Activated CD4-positive, alpha-beta T cell treated with anti-CD3 and anti-CD28 coated beads for 24 hours (primary cell): ENCODE measurements at regions not wholly inside any gene's neighbourhood (a gene's known extent, or its start where the extent isn't known, plus 50 kb on each side); places are given as distances from the start of the nearest gene placed in this dataset.

Experiments
- DNase-seq, 2 donors: peaks; one replicate each; pipeline ENCODE4 v3.0.0-alpha.2; 2020; ENCODE audit warnings: low read depth in 2 of 2

DNA sequence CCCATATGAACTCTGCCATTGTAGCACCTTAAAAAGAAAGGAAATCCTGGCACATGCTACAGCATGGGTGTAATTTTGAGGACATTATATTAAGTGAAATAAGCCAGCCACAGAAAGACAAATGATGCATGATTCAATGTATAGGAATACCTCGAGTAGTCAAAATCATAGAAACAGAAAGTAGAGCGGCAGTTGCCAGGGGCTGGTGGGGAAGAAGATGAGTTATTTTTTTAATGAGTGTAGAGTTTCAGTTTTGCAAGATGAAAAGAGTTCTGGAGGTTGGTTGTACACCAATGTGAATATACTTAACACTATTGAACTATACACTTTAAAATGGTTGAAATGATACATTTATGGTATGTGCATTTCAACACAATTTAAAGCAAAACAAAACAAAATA is 133.0 kb downstream of the ZDHHC21 start:
- peak in 1 of 2 donors; percentile 6 for DNase-seq

DNA sequence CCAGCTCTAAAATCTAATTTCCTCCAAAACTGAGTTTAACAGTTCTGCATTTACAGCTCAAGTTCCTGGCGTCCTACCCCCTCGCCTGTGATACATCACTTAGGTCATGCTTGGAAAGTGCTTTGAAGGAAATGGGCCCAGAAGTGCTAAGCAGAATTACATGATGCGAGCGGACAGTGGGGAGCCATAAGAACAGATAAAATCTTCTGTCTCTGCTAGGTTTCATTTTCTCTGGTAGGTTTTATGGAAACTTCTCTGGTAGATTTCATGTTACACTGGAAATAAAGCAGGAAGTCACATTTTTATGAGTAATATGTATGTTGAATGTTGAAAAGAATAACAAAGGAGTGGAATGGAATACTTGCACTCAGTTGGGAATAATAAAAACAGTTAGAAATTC is 138.3 kb downstream of the ZDHHC21 start:
- DNase-seq, result no peak

DNA sequence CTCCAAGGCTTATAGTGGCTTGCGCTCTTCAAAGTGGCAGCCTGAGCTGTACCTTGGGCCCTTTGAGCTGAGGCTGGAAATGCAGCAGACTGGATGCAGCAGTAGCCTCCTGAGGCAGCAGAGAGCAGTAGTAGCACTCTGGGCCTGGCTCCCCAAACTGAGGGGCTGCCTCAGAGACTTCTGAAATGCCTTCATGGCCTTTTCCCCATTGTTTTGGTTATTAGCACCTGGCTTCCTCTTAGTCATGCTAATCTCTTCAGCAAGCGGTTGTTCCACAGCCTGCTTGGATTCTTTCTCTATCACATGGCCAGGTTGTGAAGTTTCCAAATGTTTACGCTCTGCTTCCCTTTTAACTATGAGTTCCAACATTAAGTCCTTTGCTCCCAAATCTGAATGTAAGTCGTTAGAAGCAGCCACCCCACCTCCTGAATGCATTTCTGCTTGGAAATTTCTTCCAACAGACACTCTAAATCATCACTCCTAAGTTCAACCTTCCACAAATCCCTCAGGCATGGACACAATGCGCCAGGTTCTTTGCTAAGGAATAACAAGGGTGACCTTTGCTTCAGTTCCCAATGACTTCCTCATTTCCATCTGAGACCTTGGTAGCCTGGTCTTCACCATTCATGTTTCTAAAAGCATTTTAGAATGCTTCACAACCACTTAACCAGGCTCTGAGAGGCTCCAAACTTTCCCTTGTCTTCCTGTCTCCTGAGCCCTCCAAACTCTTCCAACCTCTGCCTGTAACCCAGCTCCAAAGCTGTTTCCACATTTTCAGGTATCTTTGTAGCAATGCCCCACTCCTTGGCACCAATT is 145.8 kb downstream of the ZDHHC21 start:
- DNase-seq, result no peak

DNA sequence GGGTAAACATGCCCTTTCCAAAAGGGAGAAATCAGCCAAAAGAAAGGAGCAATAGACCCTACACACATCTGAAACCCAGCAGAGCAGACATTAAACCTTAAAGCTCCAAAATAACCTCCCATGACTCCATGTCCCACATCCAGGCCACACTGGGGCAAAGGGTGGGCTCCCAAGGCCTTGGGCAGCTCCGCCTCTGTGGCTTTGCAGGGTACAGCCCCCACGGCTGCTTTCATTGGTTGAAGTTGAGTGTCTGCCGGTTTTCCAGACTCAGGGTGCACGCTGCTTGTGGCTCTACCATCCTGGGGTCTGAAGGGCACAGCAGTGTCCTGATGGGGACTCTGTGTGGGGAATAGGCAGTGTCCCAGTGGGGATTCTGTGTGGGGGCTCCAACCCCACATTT is 146.5 kb downstream of the ZDHHC21 start:
- DNase-seq, result no peak

DNA sequence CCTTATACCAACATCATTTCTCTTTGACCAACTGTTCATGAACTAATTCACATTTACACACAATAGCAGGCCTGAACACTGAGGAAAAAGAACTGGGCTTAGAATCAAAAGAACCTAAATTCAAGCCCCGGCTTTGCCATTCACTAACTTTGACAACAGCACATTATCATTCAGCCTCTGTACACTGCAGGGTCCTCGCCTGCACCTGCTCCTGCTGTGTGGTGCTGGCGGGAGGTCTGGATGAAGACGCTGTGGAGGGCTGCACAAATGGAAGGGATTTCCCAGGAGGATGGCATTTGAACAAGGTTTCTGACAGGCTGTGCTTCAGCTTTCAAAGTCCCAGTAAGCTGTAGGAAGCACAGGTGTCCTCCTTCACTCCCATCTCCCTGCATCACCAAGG is 151.2 kb downstream of the ZDHHC21 start:
- no peak for DNase-seq

DNA sequence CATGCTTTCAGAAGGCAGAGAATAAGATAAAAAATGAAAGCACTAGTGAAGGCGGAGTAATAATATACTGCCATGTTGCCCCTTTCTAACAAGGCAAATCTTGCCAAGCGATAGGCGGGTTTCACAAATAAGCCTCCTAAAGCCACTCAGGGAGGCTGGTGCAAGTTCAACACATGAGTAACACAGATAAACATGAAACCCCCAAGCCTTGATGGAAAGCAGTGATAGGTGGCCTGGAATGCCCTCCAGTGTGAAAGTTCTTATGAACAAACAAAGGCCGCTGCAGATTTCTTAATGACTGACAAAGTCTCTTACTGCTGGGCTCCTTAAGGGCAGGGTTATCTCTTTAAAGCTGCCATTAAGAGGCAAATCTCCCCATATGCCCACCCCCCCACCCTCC is 154.7 kb downstream of the ZDHHC21 start:
- DNase-seq, result no peak

DNA sequence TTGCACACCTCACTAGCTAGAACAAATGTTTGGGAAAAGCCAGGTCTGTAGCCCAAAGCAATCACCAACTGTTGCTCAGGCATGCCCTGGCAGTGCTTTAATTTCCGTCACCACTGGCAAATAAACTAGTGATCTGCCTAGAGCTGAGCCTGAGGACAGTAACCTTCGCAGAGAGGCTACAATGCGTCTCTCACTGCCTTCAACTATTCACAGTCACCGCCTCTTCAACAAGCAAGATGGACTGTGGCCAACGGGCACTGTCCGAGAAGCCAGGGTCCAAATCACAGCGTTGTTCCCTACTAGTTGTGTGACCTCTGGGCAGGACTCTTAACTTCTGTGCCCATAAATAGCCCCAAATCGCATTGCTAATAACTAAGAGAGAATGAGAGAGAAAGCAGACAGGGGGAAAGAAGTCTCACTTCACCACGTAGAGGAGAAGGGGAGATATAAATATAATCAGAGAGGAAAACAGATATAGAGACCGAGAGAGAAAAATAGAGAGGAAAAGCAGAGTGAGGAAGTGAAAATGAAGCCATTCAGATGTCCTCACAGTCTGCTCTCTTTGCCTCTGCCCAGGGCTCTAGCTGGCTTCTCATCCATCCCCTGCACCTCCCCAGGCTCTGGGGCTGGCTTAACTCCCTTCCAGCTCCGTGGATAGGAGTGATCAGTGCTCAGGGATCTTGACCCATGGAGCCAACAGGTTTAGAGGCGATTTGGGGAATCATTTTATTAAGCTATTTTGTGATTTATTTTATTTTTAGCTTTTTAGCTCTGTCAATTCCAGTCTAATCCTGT is 157.9 kb downstream of the ZDHHC21 start:
- no peak for DNase-seq

DNA sequence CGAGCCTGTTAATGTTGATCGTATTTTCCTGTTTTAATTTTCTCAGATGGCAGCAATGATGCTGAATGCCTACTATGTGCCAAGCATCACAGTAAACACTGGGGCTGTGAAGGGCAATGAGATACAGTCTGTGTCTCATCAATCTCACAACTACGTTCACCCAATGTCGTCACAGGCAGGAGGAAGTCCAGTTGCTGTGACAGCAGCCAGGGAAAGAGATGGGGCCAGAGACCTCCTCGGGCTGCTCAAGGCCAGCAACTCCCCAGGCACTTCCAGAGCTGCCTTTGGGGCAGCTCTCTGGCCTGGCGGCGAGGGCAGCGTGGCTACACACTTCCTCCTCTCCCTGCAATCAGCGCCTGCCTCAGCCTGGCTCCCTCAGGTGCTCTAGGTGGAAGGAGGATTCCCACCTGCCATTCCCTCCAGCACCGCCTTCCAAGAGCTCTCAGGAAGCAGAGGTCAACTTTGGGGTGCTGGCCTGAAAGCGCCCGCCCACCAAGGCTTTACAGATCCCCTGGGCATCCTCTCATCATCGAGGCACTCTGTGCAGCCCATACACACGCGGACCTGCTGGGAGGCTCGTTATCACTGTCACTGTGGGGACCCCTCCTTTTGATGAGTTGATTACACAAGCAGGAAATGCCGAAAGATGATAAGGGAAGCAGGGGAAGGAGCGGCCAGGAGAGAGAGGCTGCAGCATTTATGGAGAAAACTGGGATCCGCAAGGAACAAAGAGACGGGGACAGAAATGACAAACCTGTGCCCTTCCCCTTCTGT is 159.2 kb downstream of the ZDHHC21 start:
- DNase-seq, result no peak

DNA sequence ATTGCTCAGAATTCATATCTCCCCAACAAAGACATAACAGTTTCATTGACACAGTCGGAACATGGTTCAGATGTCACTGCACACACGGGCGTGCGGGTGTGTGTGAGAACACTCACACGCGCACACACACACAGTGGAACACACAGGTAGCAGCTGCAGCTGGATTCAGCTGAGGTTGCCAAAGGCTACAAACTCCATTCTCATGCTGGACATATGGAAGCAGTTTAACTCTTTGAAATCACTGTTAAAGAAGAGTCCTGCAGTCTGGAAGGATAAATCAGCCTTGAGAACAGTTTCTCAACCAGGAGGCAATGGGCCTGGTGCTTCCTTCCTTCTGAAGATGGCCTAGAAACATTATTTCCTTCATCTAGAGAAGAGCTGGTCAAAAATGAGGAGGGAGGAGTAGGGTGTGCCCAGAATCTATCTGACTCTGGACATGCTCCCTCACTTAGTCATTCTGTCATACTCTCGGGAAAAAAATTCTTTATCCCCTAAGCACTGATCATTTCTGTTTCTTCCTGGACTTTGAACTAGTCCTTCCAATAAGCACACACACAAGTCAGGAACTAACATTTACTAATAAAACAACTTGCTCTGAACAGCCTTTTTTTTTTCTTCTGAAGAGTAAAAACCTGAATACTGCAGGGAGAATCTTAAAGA is 160.6 kb downstream of the ZDHHC21 start:
- DNase-seq, result no peak

DNA sequence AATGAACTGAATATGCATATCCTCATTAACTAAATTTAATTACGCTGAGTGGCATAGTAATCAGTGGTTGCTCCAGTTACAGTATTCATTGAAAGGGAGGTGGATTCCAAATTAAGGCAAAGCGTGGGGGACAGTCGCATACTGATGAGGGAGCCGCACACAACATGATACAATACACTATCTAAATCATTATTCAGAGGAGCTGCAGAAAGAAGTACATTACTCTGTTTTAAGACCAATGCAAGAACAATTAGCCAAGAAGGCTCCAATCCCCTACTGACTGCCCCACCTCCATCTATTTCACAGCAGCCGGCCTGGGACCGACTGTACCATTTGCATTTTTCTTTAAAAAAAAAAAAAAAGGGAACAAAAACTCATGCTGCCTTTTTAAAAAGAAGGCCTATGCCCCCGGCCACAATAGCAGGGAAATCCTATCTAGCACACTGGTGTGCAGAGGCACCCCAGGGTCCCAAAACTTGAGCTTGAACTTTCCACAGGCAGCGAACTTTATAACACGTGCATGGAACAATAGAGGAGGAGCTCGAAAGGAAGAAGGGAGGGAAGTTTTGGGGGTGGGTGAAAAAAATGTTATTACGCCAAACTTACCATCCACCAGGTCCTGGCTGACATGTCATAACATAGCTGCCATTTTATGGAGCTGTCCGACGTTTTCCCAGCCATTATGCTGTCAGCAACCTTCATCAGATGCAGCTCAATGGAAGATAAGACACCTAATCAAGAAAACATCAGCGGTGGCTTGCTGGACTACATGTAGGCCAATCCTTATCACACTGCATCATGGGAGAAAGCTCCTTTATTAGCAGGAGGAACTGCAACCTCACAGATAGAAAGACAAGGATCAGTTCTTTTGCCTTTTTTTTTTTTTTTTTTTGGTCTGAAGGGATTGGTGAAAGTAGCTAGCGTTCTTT is 161.6 kb downstream of the ZDHHC21 start:
- no peak for DNase-seq

DNA sequence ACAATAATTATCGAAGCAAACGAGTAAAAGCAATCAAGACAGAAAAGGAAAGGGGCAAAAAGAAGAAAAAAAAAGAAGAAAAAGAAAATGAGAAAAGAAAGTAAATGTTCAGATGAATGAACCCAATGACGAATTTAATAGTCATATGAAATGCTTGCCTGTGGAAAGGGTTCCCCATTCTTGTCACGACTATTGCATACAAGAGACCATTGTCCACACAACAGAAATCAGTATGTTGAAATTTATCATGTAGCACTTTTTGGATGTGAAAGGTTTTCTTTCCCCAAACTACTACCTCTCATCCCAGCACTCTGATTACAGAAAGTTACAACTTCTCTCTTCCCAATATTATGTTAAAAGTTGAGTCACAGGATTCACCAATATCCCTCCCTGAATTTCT is 162.4 kb downstream of the ZDHHC21 start:
- DNase-seq, result no peak

DNA sequence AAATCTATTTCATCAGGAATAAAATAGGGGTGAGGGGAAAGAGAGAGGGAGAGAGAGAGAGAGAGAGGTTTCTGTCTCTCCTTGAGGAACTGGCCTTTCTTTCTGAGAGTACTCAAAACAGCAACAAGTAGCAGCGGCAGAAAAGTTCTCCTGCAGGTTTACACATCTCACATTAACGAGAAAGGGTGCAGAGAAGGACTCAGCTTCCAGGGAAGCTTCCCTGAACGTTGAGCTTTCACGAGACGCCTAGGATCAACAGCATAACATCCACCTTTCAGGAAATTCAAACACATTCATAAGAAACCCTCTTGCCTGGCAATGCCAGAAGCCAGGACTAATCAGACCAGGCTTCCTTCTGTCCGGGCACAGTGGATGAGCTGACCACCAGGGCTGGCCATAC is 162.9 kb downstream of the ZDHHC21 start:
- no peak for DNase-seq

DNA sequence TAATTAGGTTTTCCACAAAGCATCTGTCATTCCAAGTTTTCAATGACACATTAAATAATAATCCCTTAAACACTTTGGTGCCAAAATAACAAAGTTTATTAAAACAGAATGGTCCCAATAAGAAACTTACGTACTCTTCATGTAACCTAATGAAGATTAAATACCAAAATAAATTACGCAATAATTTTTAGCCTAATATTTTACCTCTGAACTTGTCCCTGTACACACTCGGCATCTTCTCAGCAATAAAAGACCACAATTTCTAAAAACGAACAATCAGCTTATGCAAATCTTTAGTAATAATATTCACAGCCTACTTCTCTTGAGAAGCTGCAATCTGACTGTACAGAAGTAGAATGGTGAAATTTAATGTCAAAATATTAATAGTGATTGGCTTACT is 163.6 kb downstream of the ZDHHC21 start:
- DNase-seq, result no peak

DNA sequence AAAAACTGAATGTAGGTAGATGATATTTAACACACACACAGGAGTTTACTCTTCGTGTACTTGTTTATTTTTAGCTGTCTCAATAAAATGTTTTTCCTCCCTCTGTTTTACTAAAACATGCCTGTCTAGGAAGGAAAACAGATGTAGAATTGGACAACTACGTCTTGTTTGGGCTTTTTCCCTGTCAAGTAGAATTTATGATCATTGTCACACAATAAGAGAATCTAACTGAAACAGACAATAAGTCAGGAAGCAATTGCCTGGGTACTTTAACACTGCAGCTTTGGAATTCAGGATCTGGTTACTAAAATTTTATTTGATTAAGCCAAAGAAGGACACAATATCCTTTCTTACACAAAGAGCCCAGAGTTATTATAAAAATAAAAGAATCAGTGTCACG is 164.2 kb downstream of the ZDHHC21 start:
- no peak for DNase-seq

DNA sequence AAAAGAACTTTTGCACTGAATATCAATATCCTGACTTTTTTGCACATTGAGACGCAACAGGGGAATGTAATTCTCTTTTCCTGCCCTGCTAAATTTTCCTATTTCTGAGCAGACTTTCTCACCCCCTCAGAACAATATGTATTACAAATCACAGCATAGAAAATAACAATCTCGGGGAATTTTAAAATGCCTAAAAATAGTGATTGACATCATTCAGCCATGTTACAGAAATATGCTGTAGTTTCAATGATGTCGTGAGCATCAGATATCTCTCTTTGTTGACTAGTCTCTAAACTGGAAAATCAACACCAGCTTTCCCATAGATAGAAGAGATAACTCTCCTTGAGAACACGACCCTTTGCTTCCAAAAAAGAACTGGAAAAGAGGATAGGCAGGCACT is 166.7 kb downstream of the ZDHHC21 start:
- no peak for DNase-seq

DNA sequence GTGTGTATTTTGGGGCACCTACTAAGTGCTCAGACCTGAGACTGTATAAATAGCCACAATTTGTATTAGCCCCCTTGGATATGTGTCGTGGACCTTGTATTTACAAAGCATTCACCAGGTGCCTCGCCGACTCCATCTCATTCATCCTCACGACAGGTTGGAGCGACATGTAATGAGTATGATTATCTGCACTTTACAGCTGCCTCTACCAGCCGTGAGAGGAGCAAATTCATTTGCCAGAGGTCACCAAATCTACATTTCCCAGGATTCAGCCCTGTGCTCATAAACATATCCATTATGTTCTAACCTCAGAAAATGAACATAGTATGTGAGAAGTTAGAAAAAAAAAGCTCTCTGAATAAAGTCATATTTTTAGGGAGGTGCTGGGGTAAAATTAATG is 167.4 kb downstream of the ZDHHC21 start:
- DNase-seq, result no peak

DNA sequence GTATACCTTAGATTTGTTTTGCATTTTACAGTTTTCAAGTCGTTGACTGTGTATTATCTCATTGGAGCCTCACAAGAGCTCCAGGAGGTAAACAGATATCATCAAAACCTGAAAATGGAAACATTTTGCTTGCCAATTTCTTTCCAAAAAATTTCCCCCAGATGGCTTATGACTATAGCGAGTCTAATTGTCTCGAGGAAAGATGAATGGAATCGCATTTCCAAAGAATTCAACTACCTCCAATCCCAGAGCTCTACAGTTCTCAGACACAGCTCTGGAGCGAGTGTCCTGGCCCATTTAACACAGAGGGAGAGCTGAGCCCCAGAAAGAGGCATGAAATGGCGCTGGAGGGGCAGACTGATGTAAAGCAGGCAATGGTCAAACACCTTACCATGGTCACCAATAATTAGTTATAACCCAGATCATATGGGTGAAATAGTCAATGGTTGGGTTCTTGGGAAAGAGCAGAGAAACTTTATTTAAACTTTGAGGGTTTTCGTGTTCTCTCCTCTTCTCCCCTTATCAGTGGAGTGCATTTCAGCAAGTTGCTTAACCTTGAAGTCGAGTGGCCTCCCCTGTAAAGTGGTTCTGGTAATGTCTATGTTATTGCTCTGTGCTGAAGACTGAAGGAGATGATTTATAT is 168.2 kb downstream of the ZDHHC21 start:
- DNase-seq, result no peak

DNA sequence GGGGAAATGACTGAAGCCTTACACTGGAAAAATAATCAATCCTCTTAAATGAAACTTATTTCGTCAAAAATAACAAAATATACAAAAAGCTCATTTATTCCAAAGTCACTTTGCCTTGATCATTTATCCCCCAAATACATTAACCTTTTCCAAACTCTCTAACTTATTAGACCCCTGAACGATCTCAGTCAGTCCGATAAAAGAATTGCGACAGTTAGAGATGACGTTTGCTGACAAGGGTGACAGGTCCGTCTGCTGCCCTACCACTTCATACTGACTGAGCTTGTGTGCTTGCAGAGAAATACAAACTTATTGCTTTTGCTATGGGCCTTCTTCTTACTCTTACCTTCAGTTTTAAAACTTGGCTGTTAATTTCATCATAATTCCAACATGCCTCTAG is 169.7 kb downstream of the ZDHHC21 start:
- DNase-seq, result no peak

DNA sequence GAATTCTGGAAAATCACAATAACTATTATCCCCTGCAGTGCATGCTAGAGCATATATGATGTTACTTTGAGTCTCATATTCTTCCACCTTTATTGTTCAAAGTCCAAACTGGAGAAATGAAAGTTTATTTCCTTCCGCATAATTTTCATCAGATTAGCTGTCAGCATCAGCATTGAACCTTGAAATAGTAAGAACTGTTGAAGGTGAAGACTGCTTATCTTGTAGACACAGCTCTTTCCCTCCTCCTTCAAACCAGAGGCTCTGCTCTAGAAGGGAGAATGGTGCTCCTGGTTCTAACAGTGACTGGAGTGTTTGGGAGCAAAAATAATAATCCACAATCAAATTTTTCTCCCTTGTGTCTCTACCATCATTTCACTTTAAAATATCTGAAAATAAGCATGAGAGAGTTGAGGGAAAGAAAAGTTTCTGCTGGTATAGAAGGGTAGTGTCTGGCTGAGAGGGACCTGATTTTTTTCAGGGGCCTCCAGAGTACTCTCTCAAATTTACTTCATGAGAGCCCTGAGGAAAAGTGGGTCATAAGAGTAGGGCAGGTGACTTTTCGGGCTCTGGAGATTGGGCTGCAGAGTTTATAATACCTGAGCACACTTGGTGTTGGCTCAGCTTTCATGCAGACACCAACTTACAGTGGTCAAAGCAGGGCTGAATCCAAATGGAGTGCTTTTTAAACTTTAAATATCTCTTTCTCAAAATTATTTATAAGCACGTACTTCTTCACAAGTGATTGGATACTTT is 170.4 kb downstream of the ZDHHC21 start:
- no peak for DNase-seq

DNA sequence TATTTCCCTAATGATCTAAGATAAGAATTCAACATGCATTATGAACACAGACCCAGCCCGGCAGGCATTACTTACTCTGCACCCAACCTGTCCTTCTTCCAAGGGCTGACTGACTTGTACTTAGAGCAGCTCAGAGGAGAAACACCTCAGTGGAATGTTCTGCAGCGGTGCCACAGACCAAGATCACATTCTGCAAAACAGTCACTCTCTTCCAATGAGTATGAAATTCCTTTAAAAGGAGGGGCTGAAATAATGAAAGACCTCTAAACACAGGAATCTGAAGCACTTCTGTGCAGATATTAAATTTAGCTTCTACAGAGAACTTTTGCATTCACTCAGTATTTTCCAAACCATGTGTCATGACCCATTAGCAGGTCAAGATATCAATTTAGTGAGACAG is 172.9 kb downstream of the ZDHHC21 start:
- DNase-seq, result no peak
